Liver (tissue), 8 donors: ENCODE measurements at regions not wholly inside any gene's neighbourhood (a gene's known extent, or its start where the extent isn't known, plus 50 kb on each side); places are given as distances from the start of the nearest gene placed in this dataset.

Experiments
- DNase-seq: peaks from one replicate; pipeline ENCODE4 v3.0.0-alpha.2; 2017; ENCODE audit warnings: low spot score
- H3K27ac ChIP-seq, 2 donors: one replicate each; pipeline ENCODE4 v1.7.0; 2013; ENCODE audit warnings: inconsistent platforms in 2 of 2, low read length in 2 of 2, control low read depth in 1 of 2, low read depth in 1 of 2, mild to moderate bottlenecking in 1 of 2
- H3K27me3 ChIP-seq, 4 donors: one replicate each; pipeline versions ENCODE4 v1.6.1 to v1.7.0; 2013; ENCODE audit warnings: low read length in 3 of 4, inconsistent platforms in 1 of 4, mild to moderate bottlenecking in 1 of 4, moderate library complexity in 1 of 4; ENCODE audit not compliant: control insufficient read depth in 4 of 4, insufficient read depth in 4 of 4
- H3K36me3 ChIP-seq, 4 donors: one replicate each; pipeline versions ENCODE4 v1.6.1 to v1.7.0; 2013; ENCODE audit warnings: low read length in 3 of 4, mild to moderate bottlenecking in 3 of 4, low read depth in 1 of 4, moderate library complexity in 1 of 4; ENCODE audit not compliant: control insufficient read depth in 4 of 4, insufficient read depth in 3 of 4
- H3K4me1 ChIP-seq, 4 donors: one replicate each; pipeline versions ENCODE4 v1.6.1 to v1.7.0; 2013; ENCODE audit warnings: low read length in 3 of 4, mild to moderate bottlenecking in 3 of 4, moderate library complexity in 1 of 4; ENCODE audit not compliant: control insufficient read depth in 4 of 4, insufficient read depth in 4 of 4
- H3K4me3 ChIP-seq, 3 donors: one replicate each; pipeline versions ENCODE4 v1.6.1 to v1.7.0; 2013; ENCODE audit warnings: low read length in 3 of 3, control low read depth in 1 of 3, low read depth in 1 of 3, mild to moderate bottlenecking in 1 of 3
- H3K9ac ChIP-seq, 2 donors: one replicate each; pipeline ENCODE4 v1.7.0; 2013; ENCODE audit warnings: low read length in 2 of 2, mild to moderate bottlenecking in 2 of 2, moderate library complexity in 2 of 2, control low read depth in 1 of 2, low read depth in 1 of 2
- H3K9me3 ChIP-seq, 4 donors: one replicate each; pipeline versions ENCODE4 v1.6.1 to v1.7.0; 2013; ENCODE audit warnings: low read length in 3 of 4; ENCODE audit not compliant: control insufficient read depth in 4 of 4
- CTCF ChIP-seq: fragments of 150-350 bp; IDR thresholded peaks from 2 replicates; pipeline ENCODE4 v1.5.1; 2017; ENCODE audit warnings: improper control_type of control experiment, low read depth, low read length; ENCODE audit not compliant: missing input control
- EGR1 ChIP-seq, 2 donors: IDR thresholded peaks; 2 replicates each; pipeline ENCODE4 v1.6.1; 2016 to 2018; ENCODE audit warnings: antibody characterized with exemption in 2 of 2, low read depth in 2 of 2
- FOXA1 ChIP-seq: IDR thresholded peaks from 2 replicates; pipeline ENCODE4 v1.6.1; 2016; ENCODE audit warnings: antibody characterized with exemption
- GABPA ChIP-seq, 2 donors: IDR thresholded peaks in 1 of 2; conservative IDR thresholded peaks in 1 of 2; 2 replicates each; pipeline ENCODE4 v1.6.1; 2016; ENCODE audit warnings: antibody characterized with exemption in 2 of 2, mild to moderate bottlenecking in 1 of 2, moderate library complexity in 1 of 2
- HNF4A ChIP-seq, 2 donors: conservative IDR thresholded peaks; 2 replicates each; pipeline ENCODE4 v1.6.1; 2016; ENCODE audit warnings: antibody characterized with exemption in 2 of 2, mild to moderate bottlenecking in 2 of 2
- HNF4G ChIP-seq: IDR thresholded peaks from 2 replicates; pipeline ENCODE4 v1.6.1; 2016; ENCODE audit warnings: antibody characterized with exemption
- JUND ChIP-seq, 2 donors: IDR thresholded peaks; 2 replicates each; pipeline ENCODE4 v1.6.1; 2016; ENCODE audit warnings: antibody characterized with exemption in 2 of 2
- MAX ChIP-seq: IDR thresholded peaks from 2 replicates; pipeline ENCODE4 v1.6.1; 2016; ENCODE audit warnings: antibody characterized with exemption
- NR2F2 ChIP-seq: IDR thresholded peaks from 2 replicates; pipeline ENCODE4 v1.6.1; 2016; ENCODE audit warnings: antibody characterized with exemption
- RAD21 ChIP-seq, 2 donors: IDR thresholded peaks; 2 replicates each; pipeline ENCODE4 v1.6.1; 2016; ENCODE audit warnings: antibody characterized with exemption in 2 of 2, mild to moderate bottlenecking in 2 of 2
- REST ChIP-seq: IDR thresholded peaks from 2 replicates; pipeline ENCODE4 v1.6.1; 2016; ENCODE audit warnings: antibody characterized with exemption, mild to moderate bottlenecking
- RXRA ChIP-seq, 2 donors: IDR thresholded peaks; 2 replicates each; pipeline ENCODE4 v1.6.1; 2017 to 2018; ENCODE audit warnings: antibody characterized with exemption in 2 of 2, mild to moderate bottlenecking in 1 of 2
- SP1 ChIP-seq: IDR thresholded peaks from 2 replicates; pipeline ENCODE4 v1.6.1; 2018; ENCODE audit warnings: antibody characterized with exemption, mild to moderate bottlenecking
- TAF1 ChIP-seq: conservative IDR thresholded peaks from 2 replicates; pipeline ENCODE4 v1.6.1; 2016; ENCODE audit warnings: antibody characterized with exemption, mild to moderate bottlenecking
- YY1 ChIP-seq: IDR thresholded peaks from 2 replicates; pipeline ENCODE4 v1.6.1; 2016; ENCODE audit warnings: antibody characterized with exemption, mild to moderate bottlenecking
- ZBTB33 ChIP-seq: IDR thresholded peaks from 2 replicates; pipeline ENCODE4 v1.6.1; 2016; ENCODE audit warnings: antibody characterized with exemption
- WGBS: extraction: QIAGEN DNeasy Blood & Tissue Kit; methylation state at CpG from one replicate; pipeline ENCODE4 v1.1.7; 2013; 5-methylcytosine and 5-hydroxymethylcytosine counted together
- donor health status: healthy.
- donor health status: healthy.
- donor health status: healthy.
- donor health status: healthy.
- donor health status: healthy.

GRCh38 chr5:52469835-52470234 is 317.9 kb upstream of the ITGA1 start:
- no peak overlapping the region for H3K9ac ChIP-seq
- no peaks in the 10 kb centered on the region for H3K36me3 ChIP-seq
- H3K27me3 ChIP-seq: no peaks in the 10 kb centered on the region
- no peak for TF ChIP-seq RAD21 (IDR thresholded peaks at IDR 0.05)
- TF ChIP-seq TAF1: no peak
- TF ChIP-seq HNF4A (conservative IDR thresholded peaks at IDR 0.05): no peak
- no peak for TF ChIP-seq FOXA1
- no peak for TF ChIP-seq YY1
- no peak for DNase-seq
- 71% methylated on average over 1 of the region's 1 CpG for WGBS
- H3K4me3 ChIP-seq: no peak overlapping the region
- H3K27ac ChIP-seq: no peak overlapping the region
- H3K4me1 ChIP-seq: peaks cover 0 to 3% (median 0%) of the 10 kb centered on the region in 4 donors
- no peaks in the 10 kb centered on the region for H3K9me3 ChIP-seq

- no peaks in the 10 kb centered on the region for H3K4me1 ChIP-seq
- TF ChIP-seq HNF4A (conservative IDR thresholded peaks at IDR 0.05) (no peak), JUND (IDR thresholded peaks at IDR 0.05) (no peak), RAD21 (IDR thresholded peaks at IDR 0.05) (no peak), GABPA (IDR thresholded peaks at IDR 0.05 in 1 of 2, conservative IDR thresholded peaks at IDR 0.05 in 1 of 2) (no peak)
- no peak overlapping the region for H3K9ac ChIP-seq
- DNase-seq: no peak
- no peak overlapping the region for H3K27ac ChIP-seq
- no peaks in the 10 kb centered on the region for H3K9me3 ChIP-seq
- H3K4me3 ChIP-seq: no peak overlapping the region
- H3K36me3 ChIP-seq: no peaks in the 10 kb centered on the region
- WGBS: 74% methylated on average over 1 of the region's 1 CpG
- H3K27me3 ChIP-seq: no peaks in the 10 kb centered on the region
These were observed 311.4 kb upstream of the ITGA1 start for GRCh38 chr5:52476346-52476745.

GRCh38 chr5:52481201-52481600 is 306.5 kb upstream of the ITGA1 start:
- Histone ChIP-seq H3K4me3 (no peak overlapping the region), H3K9ac (no peak overlapping the region), H3K4me1 (no peaks in the 10 kb centered on the region), H3K36me3 (no peaks in the 10 kb centered on the region), H3K27ac (no peak overlapping the region), H3K27me3 (peaks cover 0 to 3% (median 0%) of the 10 kb centered on the region in 4 donors), H3K9me3 (no peaks in the 10 kb centered on the region)
- TF ChIP-seq RXRA (IDR thresholded peaks at IDR 0.05) (no peak), CTCF (no peak)
- 62% methylated on average over 1 of the region's 1 CpG for WGBS
- DNase-seq: no peak

- DNase-seq: no peak
- TF ChIP-seq JUND (IDR thresholded peaks at IDR 0.05) (no peak), HNF4G (no peak), YY1 (no peak), REST (no peak), EGR1 (IDR thresholded peaks at IDR 0.05; ENCODE audit: low read depth in 2 of 2) (no peak), RAD21 (IDR thresholded peaks at IDR 0.05) (no peak), ZBTB33 (no peak), NR2F2 (no peak), SP1 (no peak), HNF4A (conservative IDR thresholded peaks at IDR 0.05) (no peak), FOXA1 (no peak), RXRA (IDR thresholded peaks at IDR 0.05) (no peak), MAX (no peak)
These were observed 305.9 kb upstream of the ITGA1 start for GRCh38 chr5:52481851-52482250.

More at GRCh38 chr5:52481851-52482250, 305.9 kb upstream of the ITGA1 start:
- Histone ChIP-seq H3K4me3 (no peak overlapping the region), H3K4me1 (no peaks in the 10 kb centered on the region), H3K36me3 (no peaks in the 10 kb centered on the region), H3K9ac (no peak overlapping the region), H3K27me3 (peaks cover 0 to 3% (median 0%) of the 10 kb centered on the region in 4 donors), H3K9me3 (no peaks in the 10 kb centered on the region), H3K27ac (no peak overlapping the region)
- 58% methylated on average over 2 of the region's 2 CpGs for WGBS
